NOMO-1 treated with dmso at 0.1 percent for 144 hours (cell line): ENCODE measurements at regions not wholly inside any gene's neighbourhood (a gene's known extent, or its start where the extent isn't known, plus 50 kb on each side); places are given as distances from the start of the nearest gene placed in this dataset.
A peak's percentile ranks its signal among the peaks of the same experiment; 100 is the strongest.

Experiments used
- DNase-seq: peaks from one replicate; lab custom pipeline; 2025; ENCODE audit not compliant: unreplicated experiment; lab: John Stamatoyannopoulos, UW

DNA sequence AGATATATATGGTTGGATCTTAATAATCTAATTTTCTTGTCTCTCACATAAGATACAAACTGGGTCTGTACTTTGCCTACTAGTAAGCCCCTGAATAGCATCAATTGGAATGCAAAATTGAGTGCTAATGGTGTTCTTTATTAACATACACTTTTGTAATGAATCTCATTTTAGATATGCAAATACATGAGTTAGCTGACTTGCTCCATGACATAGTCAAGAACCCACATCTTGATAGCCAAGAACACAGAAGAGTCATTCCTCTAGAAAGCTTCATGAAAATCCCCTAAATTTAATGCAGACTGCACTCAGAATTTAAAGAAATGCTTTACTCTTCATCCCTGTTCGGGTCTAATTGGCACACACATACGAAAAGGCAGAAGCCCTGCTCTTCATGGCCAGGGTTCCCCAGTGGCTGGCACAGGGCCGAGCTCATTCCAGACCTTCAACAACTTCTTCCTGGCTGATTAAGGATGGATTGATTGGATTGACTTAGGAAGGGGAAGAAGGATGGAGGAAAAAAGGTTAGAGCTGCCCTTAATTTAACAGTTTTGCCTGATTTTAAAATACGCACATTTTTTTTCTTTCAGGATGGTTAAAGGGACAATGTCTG, 431.1 kb upstream of the KLF6 start:
- no peak for DNase-seq

DNA sequence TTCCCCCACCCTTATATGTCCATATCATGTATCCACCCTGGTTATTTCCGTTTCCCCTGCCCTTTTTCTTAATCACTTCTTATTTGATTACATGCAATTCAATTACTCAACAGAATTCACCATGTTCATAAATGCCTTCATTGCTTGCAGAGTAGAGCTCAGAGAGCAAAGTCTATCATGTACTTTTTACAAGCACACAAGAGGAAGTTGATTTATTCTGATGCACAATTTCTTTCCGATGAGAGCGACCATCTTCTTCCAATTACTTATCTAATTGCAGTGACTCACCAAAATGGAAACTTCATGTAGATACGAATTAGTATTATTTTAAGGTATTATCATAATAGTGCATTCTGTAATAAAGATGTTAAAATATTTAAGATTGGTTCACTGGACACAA, 430.5 kb upstream of the KLF6 start:
- DNase-seq = peak; percentile 3

GRCh38 chr10:4214908-4215307, 429.9 kb upstream of the KLF6 start:
- DNase-seq = no peak

DNA sequence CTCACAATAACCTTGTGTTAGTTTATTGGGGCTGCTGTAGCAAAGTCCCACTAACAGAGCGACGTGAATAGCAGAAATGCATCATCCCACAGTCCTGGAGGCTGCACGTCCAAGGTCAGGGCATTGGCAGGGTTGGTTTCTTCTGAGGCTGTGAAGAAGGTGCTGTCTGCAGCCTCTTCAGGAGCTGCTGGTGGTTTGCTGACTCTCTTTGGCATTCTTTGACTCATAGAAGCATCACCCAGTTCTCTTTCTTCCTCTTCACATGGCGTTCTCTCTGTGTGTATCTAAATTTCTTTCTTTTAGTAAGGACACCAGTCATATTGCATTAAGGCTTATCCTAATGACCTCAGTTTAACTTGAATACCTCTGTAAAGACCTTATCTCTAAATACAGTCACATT, 428.4 kb upstream of the KLF6 start:
- DNase-seq = no peak

GRCh38 chr10:4212111-4212630, 427.2 kb upstream of the KLF6 start:
- no peak for DNase-seq

DNA sequence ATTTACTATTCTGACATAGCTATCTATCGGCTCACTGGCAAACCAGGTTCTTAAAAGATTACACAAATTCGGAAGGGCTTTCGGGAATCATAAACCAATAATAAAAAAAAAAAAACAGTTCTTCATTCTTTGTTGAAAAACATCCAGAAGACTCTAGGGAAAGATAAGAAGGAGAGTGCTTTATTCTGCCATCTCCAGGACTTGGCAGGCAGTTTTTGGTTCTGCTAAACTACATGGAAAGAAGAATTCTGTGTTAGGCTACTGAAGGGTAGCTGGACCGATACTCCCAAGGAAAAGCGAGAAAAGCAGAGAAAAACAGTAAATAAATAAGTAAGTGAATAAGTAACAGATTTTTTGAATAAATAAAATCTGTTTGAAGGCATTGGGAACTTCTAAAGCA, 423.5 kb upstream of the KLF6 start:
- no peak for DNase-seq

GRCh38 chr10:4205113-4205512, 420.1 kb upstream of the KLF6 start:
- DNase-seq = no peak

DNA sequence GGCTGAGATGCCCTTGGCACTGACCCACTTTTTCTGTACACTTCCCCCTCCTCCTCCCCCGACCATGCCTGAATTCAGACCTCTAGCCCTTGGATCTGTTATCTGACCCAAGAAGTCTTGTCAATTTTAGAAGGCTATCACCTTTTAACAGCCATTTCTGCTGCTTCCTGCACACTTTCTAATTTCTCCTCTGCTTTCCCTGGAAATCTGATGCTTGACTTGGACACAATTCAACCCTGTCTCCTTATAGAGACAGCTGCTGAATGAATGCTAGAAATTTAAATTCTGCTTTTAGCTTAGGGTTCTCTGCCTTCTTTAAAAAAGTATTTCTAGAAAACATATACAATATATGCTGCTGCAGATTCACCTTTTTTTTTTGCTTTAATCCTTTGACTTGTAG, 417.9 kb upstream of the KLF6 start:
- no peak for DNase-seq

DNA sequence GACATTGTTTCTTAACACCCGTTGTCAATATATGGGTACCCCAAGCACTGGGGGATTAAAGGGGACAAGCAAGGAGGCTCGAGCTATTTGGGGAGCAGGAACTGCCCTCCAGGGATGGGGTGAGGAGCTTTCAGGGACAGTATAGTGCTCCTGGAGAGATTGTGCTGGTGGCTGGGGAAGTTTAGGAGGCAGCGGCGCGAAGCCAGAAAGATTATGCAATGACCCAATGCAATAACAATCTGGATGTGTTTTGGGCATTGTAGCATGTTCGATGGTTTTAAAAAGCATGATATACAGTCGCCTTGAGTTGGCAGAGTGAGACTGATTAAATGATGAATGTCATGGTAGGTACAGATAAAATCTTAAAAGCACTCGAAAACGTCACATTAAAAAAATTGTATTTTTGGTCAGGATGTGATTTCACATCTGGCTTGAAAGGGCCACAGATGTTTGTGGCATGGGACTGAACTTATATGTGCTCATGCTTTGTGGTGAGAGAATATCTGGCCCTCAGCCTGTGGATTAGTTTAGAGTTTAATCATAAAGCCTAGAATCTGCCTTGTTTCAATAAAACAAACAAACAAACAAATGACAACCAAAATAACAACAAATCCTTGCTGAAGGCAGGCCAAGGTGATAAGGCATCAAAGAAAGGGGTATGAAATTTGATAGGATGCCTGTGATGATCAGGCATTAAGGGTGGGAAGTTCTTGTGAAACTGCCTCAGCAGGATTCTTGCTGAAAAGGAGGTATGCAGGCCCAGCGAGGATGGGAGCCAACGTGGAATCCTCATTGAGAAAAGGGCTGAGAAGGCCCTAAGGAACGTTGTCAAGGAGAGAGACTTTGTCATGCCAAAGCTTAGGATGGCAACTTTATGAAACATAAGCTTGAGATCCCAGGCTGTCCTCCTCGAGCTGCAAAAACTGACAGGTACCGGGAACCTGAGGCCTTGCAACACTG, 417.1 kb upstream of the KLF6 start:
- no peak for DNase-seq

GRCh38 chr10:4199196-4199595, 414.2 kb upstream of the KLF6 start:
- DNase-seq = no peak

DNA sequence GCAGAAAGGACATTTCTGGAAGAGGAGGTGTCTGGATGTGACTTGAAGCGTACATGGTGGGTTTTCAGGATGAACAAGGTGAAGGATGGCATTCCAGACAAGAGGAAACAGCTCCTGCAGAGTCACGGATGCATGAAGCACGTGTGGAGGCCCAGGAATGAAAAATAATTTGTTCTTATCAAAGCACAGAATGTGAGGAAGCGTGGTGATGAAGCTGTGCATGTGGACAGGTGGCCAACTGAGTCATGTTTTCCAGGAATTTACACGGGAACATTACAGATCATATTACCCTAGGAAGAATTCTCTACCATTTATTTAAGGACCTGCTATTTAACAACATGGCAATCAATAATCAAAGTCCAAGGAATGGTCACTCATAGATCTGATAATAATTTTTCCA, 413.2 kb upstream of the KLF6 start:
- no peak for DNase-seq

- no peak for DNase-seq
These were observed 412.7 kb upstream of the KLF6 start for GRCh38 chr10:4197676-4198075.

GRCh38 chr10:4196771-4197390, 411.9 kb upstream of the KLF6 start:
- DNase-seq = no peak

DNA sequence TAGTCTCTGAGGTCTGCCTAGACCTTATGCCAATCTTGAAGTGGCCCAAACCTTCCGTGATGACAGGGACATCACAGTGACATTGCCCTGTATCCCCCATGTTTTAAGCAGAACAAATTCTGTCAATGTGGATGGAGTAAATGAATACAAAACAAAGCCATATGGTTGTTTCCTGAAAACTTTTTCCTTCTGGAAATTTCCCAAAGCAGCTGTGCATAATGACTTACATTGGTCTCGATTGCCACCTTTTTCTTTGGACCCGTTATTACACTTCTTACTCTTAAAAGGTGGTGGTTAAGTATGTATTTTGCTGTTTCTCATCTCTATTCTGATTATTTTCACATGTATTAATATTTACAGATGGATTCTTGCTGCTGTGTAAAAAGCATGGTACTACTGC, 411.2 kb upstream of the KLF6 start:
- DNase-seq = no peak

- no peak for DNase-seq
These were observed 410.2 kb upstream of the KLF6 start for GRCh38 chr10:4195213-4195612.

- DNase-seq = no peak
These were observed 409.2 kb upstream of the KLF6 start for GRCh38 chr10:4194231-4194630.

- no peak for DNase-seq
These were observed 406.9 kb upstream of the KLF6 start for GRCh38 chr10:4191894-4192293.

- DNase-seq = no peak
These were observed 406.3 kb upstream of the KLF6 start for GRCh38 chr10:4191354-4191753.

GRCh38 chr10:4190876-4191275, 405.9 kb upstream of the KLF6 start:
- DNase-seq = no peak

DNA sequence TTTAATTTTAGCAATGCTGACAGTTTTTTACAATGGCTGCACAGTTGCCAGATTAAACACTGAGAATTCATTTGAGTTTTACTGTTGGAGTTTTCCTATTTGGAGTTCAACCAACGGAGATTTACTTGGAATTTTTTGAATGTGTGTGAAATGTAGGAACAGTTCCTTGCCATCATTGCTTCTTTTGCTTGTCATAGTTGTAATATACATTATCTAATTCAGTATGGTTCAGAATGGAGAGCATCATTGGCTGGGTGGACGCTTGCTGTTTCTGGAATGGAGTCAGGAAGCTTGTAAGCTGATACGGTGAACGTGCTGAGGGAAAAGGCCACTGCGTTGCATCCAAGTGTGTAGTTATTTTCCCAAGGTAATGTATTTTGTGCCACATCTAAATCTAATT, 404.3 kb upstream of the KLF6 start:
- no peak for DNase-seq

DNA sequence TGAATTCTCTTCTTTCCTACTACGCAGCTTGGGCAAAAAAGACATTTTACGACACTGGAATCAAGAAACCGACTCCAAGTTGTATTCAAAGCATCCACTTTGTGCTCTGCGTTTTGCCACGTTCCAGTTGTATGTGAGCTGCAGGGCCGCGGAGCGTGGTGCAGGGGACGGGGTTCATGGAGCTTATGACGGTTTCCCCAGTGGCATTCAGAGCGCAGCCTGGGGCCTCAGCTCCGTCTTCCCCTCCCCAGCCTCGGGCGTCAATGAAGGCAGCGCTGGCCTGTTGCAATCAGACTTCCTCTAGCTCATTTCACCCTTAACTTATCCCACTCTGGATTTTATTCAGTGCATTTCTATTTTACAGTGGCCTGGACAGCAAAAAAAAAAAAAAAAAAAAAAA, 403.4 kb upstream of the KLF6 start:
- DNase-seq = no peak
